GM19035 (cell line): ENCODE measurements at regions not wholly inside any gene's neighbourhood (a gene's known extent, or its start where the extent isn't known, plus 50 kb on each side); places are given as distances from the start of the nearest gene placed in this dataset.
"Not testable (repeated sequence)": the region's sequence is repeated elsewhere in the genome, so short reads cannot be mapped to it uniquely, and the experiment has no call there.

Experiments used
- ATAC-seq: cut with Tn5 transposase; IDR thresholded peaks from one replicate; pipeline ENCODE4 v1.9.1; 2021; ENCODE audit not compliant: unreplicated experiment

GRCh38 chr14:40058901-40059897 is 627.0 kb upstream of the FBXO33 start:
- no peak for ATAC-seq

- ATAC-seq: no peak
These were observed 621.2 kb upstream of the FBXO33 start for GRCh38 chr14:40053416-40053815.

GRCh38 chr14:40028991-40029390 is 596.8 kb upstream of the FBXO33 start:
- ATAC-seq: no peak

- ATAC-seq: no peak
These were observed 592.9 kb upstream of the FBXO33 start for GRCh38 chr14:40025101-40025500.

- no peak for ATAC-seq
These were observed 578.7 kb upstream of the FBXO33 start for GRCh38 chr14:40010961-40011360.

GRCh38 chr14:40009771-40010170 is 577.5 kb upstream of the FBXO33 start:
- ATAC-seq: no peak

- not testable (repeated sequence) for ATAC-seq
These were observed 576.1 kb upstream of the FBXO33 start for GRCh38 chr14:40008345-40008744.

- ATAC-seq: no peak
These were observed 572.8 kb upstream of the FBXO33 start for GRCh38 chr14:40004871-40005500.

GRCh38 chr14:40003773-40004172 is 571.5 kb upstream of the FBXO33 start:
- no peak for ATAC-seq

- ATAC-seq: no peak
These were observed 566.6 kb upstream of the FBXO33 start for GRCh38 chr14:39998854-39999253.

- no peak for ATAC-seq
These were observed 565.9 kb upstream of the FBXO33 start for GRCh38 chr14:39998114-39998513.

GRCh38 chr14:39991041-39991440 is 558.8 kb upstream of the FBXO33 start:
- ATAC-seq: no peak

GRCh38 chr14:39988939-39989338 is 556.7 kb upstream of the FBXO33 start:
- ATAC-seq: no peak

GRCh38 chr14:39984323-39984722 is 552.1 kb upstream of the FBXO33 start:
- ATAC-seq: no peak

- ATAC-seq: no peak
These were observed 545.0 kb upstream of the FBXO33 start for GRCh38 chr14:39977198-39977597.

- peak; percentile 87 for ATAC-seq
These were observed 541.8 kb upstream of the FBXO33 start for GRCh38 chr14:39974036-39974435.

GRCh38 chr14:39972704-39973103 is 540.5 kb upstream of the FBXO33 start:
- ATAC-seq: no peak

- no peak for ATAC-seq
These were observed 535.7 kb upstream of the FBXO33 start for GRCh38 chr14:39967885-39968284.

GRCh38 chr14:39957987-39958386 is 525.8 kb upstream of the FBXO33 start:
- no peak for ATAC-seq

GRCh38 chr14:39957290-39957689 is 525.1 kb upstream of the FBXO33 start:
- ATAC-seq: no peak

GRCh38 chr14:39956372-39956771 is 524.1 kb upstream of the FBXO33 start:
- no peak for ATAC-seq

- ATAC-seq: no peak
These were observed 516.0 kb upstream of the FBXO33 start for GRCh38 chr14:39948235-39948634.
